ENCODE measurements at regions not wholly inside any gene's neighbourhood (a gene's known extent, or its start where the extent isn't known, plus 50 kb on each side); places are given as distances from the start of the nearest gene placed in this dataset.

DNA sequence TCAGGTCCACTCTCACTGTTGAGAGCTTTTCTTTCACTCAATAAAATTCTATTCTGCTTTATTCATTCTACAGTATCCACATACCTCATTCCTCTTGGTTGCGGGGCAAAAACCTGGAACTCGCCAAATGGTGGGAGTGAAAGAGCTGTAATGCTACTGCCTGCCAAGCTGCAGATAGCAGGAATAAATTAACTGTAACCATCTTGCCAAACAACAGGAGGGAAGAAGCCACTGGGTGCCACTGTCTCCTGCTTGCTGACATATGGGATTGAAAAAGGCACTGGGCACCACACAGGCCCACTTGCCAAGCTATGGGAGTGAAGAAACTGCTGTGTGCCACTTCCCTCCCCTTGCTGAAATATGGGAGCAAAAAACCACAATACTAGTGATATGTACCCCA, 111.9 kb upstream of the CNTN1 start:
- no peaks in the 10 kb centered on the region for H3K4me1 ChIP-seq (ENCODE audit: control extremely low read depth in 1 of 4, control insufficient read depth in 4 of 4, insufficient read depth in 4 of 4, low read length in 3 of 4)
- 67% methylated on average over 1 of the region's 2 CpGs for WGBS (ENCODE audit: insufficient coverage)
- peaks cover 0 to 15% (median 7%) of the 10 kb centered on the region in 5 experiments for H3K9me3 ChIP-seq (ENCODE audit: control extremely low read depth in 1 of 5, control insufficient read depth in 4 of 5, insufficient read depth in 2 of 5, low read depth in 1 of 5, low read length in 4 of 5)
- no peak overlapping the region for H3K27ac ChIP-seq (ENCODE audit: insufficient read depth in 1 of 2, low read depth in 1 of 2, low read length in 2 of 2, poor library complexity in 1 of 2, severe bottlenecking in 2 of 2)
- POLR2A ChIA-PET: no interaction called here
- no peaks in the 10 kb centered on the region for H3K36me3 ChIP-seq (ENCODE audit: control insufficient read depth in 4 of 4, insufficient read depth in 4 of 4, low read length in 3 of 4)
- no peaks in the 10 kb centered on the region for H3K27me3 ChIP-seq (replicated peaks in 2 of 5; ENCODE audit: control insufficient read depth in 4 of 5, insufficient read depth in 5 of 5, low read length in 4 of 5)
- no peak for DNase-seq
- H3K4me3 ChIP-seq (ENCODE audit: control insufficient read depth in 1 of 7, extremely low read depth in 1 of 7, insufficient read depth in 4 of 7, low read depth in 2 of 7, low read length in 6 of 7): no peak overlapping the region
- CTCF ChIA-PET: no interaction called here

DNA sequence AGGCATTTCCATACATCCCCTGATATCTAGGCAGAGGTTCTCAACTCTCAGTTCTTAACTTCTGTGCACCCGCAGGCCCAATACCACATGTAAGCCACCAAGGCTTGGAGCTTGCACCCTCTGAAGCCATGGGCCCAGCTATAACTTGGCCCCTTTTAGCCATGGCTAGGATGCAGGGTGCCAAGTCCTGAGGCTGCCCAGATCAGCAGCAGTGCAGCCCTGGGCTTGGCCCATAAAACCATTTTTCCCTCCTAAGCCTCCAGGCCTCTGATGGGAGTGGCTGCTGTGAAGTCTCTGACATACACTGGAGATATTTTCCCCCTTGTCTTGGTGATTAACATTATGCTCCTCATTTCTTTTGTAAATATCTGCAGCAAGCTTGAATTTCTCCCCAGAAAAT, 110.3 kb upstream of the CNTN1 start:
- H3K4me1 ChIP-seq (ENCODE audit: control extremely low read depth in 1 of 4, control insufficient read depth in 4 of 4, insufficient read depth in 4 of 4, low read length in 3 of 4): no peaks in the 10 kb centered on the region
- no peak for DNase-seq
- H3K36me3 ChIP-seq (ENCODE audit: control insufficient read depth in 4 of 4, insufficient read depth in 4 of 4, low read length in 3 of 4): no peaks in the 10 kb centered on the region
- no peaks in the 10 kb centered on the region for H3K27me3 ChIP-seq (replicated peaks in 2 of 5; ENCODE audit: control insufficient read depth in 4 of 5, insufficient read depth in 5 of 5, low read length in 4 of 5)
- H3K9me3 ChIP-seq (ENCODE audit: control extremely low read depth in 1 of 5, control insufficient read depth in 4 of 5, insufficient read depth in 2 of 5, low read depth in 1 of 5, low read length in 4 of 5): peaks cover 0 to 15% (median 7%) of the 10 kb centered on the region in 5 experiments
- no peak overlapping the region for H3K27ac ChIP-seq (ENCODE audit: insufficient read depth in 1 of 2, low read depth in 1 of 2, low read length in 2 of 2, poor library complexity in 1 of 2, severe bottlenecking in 2 of 2)
- ChIA-PET CTCF (no interaction called here), POLR2A (no interaction called here)
- 100% methylated on average over 1 of the region's 1 CpG for WGBS (ENCODE audit: insufficient coverage)
- H3K4me3 ChIP-seq (ENCODE audit: control insufficient read depth in 1 of 7, extremely low read depth in 1 of 7, insufficient read depth in 4 of 7, low read depth in 2 of 7, low read length in 6 of 7): no peak overlapping the region

DNA sequence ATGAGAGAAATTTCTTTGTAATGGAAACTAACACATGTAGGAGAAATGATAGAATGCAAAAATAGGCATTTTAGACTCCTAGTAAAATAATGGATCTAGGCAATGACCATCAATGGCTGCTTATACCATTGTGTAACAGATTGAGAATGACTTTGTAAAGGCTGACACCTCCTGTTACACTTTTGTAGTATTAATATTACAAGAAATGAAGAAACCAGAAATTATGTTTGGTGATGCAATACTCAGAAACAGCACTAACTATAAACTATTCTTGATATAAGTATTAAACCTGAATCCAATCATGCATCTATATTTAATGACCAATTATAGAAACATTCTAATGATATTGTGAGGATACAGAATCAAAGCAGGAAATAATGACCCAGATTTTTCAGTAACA, 108.5 kb upstream of the CNTN1 start:
- ChIA-PET POLR2A (no interaction called here), CTCF (no interaction called here)
- Histone ChIP-seq H3K4me1 (ENCODE audit: control extremely low read depth in 1 of 4, control insufficient read depth in 4 of 4, insufficient read depth in 4 of 4, low read length in 3 of 4) (no peaks in the 10 kb centered on the region), H3K4me3 (ENCODE audit: control insufficient read depth in 1 of 7, extremely low read depth in 1 of 7, insufficient read depth in 4 of 7, low read depth in 2 of 7, low read length in 6 of 7) (no peak overlapping the region), H3K27me3 (replicated peaks in 2 of 5; ENCODE audit: control insufficient read depth in 4 of 5, insufficient read depth in 5 of 5, low read length in 4 of 5) (no peaks in the 10 kb centered on the region), H3K9me3 (ENCODE audit: control extremely low read depth in 1 of 5, control insufficient read depth in 4 of 5, insufficient read depth in 2 of 5, low read depth in 1 of 5, low read length in 4 of 5) (peaks cover 0 to 15% (median 7%) of the 10 kb centered on the region in 5 experiments), H3K36me3 (ENCODE audit: control insufficient read depth in 4 of 4, insufficient read depth in 4 of 4, low read length in 3 of 4) (no peaks in the 10 kb centered on the region), H3K27ac (ENCODE audit: insufficient read depth in 1 of 2, low read depth in 1 of 2, low read length in 2 of 2, poor library complexity in 1 of 2, severe bottlenecking in 2 of 2) (no peak overlapping the region)
- DNase-seq: no peak

DNA sequence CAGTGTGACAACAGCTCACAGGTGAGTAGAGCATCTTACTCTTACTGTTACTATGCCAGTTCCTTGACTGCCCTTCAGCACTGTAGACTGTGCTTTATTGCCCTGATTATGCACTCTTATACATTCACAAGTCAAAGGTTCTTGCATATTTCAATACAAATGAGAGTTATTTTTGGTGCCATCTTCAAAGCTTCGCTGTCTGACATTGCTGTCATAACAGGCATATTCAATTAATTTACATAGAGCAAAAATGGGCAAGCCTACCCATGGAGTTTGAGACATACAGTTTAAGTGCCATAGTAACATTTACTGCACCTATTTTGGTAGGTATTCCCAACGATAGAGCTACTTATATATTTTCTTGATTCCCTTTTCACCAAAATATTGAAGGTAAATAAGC, 107.5 kb upstream of the CNTN1 start:
- H3K9me3 ChIP-seq (ENCODE audit: control extremely low read depth in 1 of 5, control insufficient read depth in 4 of 5, insufficient read depth in 2 of 5, low read depth in 1 of 5, low read length in 4 of 5): peaks cover 0 to 19% (median 7%) of the 10 kb centered on the region in 5 experiments
- no peak overlapping the region for H3K27ac ChIP-seq (ENCODE audit: insufficient read depth in 1 of 2, low read depth in 1 of 2, low read length in 2 of 2, poor library complexity in 1 of 2, severe bottlenecking in 2 of 2)
- CTCF ChIA-PET: no interaction called here
- no peaks in the 10 kb centered on the region for H3K4me1 ChIP-seq (ENCODE audit: control extremely low read depth in 1 of 4, control insufficient read depth in 4 of 4, insufficient read depth in 4 of 4, low read length in 3 of 4)
- DNase-seq: no peak
- POLR2A ChIA-PET: no interaction called here
- no peak overlapping the region for H3K4me3 ChIP-seq (ENCODE audit: control insufficient read depth in 1 of 7, extremely low read depth in 1 of 7, insufficient read depth in 4 of 7, low read depth in 2 of 7, low read length in 6 of 7)
- no peaks in the 10 kb centered on the region for H3K27me3 ChIP-seq (replicated peaks in 2 of 5; ENCODE audit: control insufficient read depth in 4 of 5, insufficient read depth in 5 of 5, low read length in 4 of 5)
- no CpG with 5 or more reads among the region's 2 CpGs for WGBS (ENCODE audit: insufficient coverage)
- H3K36me3 ChIP-seq (ENCODE audit: control insufficient read depth in 4 of 4, insufficient read depth in 4 of 4, low read length in 3 of 4): no peaks in the 10 kb centered on the region

DNA sequence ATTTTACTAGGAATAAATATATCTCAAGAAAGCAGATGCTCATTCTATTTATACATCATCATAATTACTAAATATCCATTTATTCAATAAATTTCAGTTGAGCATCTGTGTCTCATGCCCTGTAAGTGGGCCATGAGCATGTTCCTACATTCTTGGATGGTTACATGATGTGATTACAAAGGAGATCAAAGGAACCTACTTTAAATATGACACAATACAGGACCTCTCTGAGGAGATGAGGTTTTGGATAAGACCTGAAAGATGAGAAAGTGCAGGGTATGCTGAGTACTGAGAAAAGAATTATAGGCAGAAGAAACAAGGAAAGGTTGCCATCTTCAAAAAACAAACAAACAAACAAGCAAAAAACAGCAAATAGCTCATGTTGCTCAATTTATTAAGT, 105.4 kb upstream of the CNTN1 start:
- ChIA-PET POLR2A (no interaction called here), CTCF (no interaction called here)
- Histone ChIP-seq H3K9me3 (ENCODE audit: control extremely low read depth in 1 of 5, control insufficient read depth in 4 of 5, insufficient read depth in 2 of 5, low read depth in 1 of 5, low read length in 4 of 5) (peaks cover 0 to 11% (median 0%) of the 10 kb centered on the region in 5 experiments), H3K36me3 (ENCODE audit: control insufficient read depth in 4 of 4, insufficient read depth in 4 of 4, low read length in 3 of 4) (no peaks in the 10 kb centered on the region), H3K4me1 (ENCODE audit: control extremely low read depth in 1 of 4, control insufficient read depth in 4 of 4, insufficient read depth in 4 of 4, low read length in 3 of 4) (no peaks in the 10 kb centered on the region), H3K27me3 (replicated peaks in 2 of 5; ENCODE audit: control insufficient read depth in 4 of 5, insufficient read depth in 5 of 5, low read length in 4 of 5) (no peaks in the 10 kb centered on the region), H3K27ac (ENCODE audit: insufficient read depth in 1 of 2, low read depth in 1 of 2, low read length in 2 of 2, poor library complexity in 1 of 2, severe bottlenecking in 2 of 2) (no peak overlapping the region), H3K4me3 (ENCODE audit: control insufficient read depth in 1 of 7, extremely low read depth in 1 of 7, insufficient read depth in 4 of 7, low read depth in 2 of 7, low read length in 6 of 7) (no peak overlapping the region)
- DNase-seq: no peak

DNA sequence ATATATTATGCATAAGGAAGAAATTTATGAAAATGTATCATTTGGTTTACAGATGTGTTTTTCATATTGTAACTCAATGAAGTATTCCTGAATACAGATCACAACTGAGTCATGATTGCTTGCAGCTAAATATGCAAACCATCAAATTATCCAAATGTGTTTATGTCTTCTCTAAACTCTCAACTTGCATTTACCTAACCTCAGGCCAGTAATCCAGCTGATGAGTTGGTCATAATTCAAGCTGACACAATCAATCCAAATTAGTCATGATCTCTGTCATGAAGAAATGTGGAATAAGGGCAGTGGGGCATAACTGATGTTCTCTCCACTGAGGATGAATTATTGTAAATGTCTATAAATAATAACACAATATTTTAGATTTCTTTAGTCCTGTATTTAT, 104.8 kb upstream of the CNTN1 start:
- CTCF ChIA-PET: no interaction called here
- no peak overlapping the region for H3K4me3 ChIP-seq (ENCODE audit: control insufficient read depth in 1 of 7, extremely low read depth in 1 of 7, insufficient read depth in 4 of 7, low read depth in 2 of 7, low read length in 6 of 7)
- POLR2A ChIA-PET: no interaction called here
- no peak overlapping the region for H3K27ac ChIP-seq (ENCODE audit: insufficient read depth in 1 of 2, low read depth in 1 of 2, low read length in 2 of 2, poor library complexity in 1 of 2, severe bottlenecking in 2 of 2)
- H3K4me1 ChIP-seq (ENCODE audit: control extremely low read depth in 1 of 4, control insufficient read depth in 4 of 4, insufficient read depth in 4 of 4, low read length in 3 of 4): no peaks in the 10 kb centered on the region
- H3K9me3 ChIP-seq (ENCODE audit: control extremely low read depth in 1 of 5, control insufficient read depth in 4 of 5, insufficient read depth in 2 of 5, low read depth in 1 of 5, low read length in 4 of 5): peaks cover 0 to 10% (median 0%) of the 10 kb centered on the region in 5 experiments
- DNase-seq: no peak
- no peaks in the 10 kb centered on the region for H3K27me3 ChIP-seq (replicated peaks in 2 of 5; ENCODE audit: control insufficient read depth in 4 of 5, insufficient read depth in 5 of 5, low read length in 4 of 5)
- H3K36me3 ChIP-seq (ENCODE audit: control insufficient read depth in 4 of 4, insufficient read depth in 4 of 4, low read length in 3 of 4): no peaks in the 10 kb centered on the region

DNA sequence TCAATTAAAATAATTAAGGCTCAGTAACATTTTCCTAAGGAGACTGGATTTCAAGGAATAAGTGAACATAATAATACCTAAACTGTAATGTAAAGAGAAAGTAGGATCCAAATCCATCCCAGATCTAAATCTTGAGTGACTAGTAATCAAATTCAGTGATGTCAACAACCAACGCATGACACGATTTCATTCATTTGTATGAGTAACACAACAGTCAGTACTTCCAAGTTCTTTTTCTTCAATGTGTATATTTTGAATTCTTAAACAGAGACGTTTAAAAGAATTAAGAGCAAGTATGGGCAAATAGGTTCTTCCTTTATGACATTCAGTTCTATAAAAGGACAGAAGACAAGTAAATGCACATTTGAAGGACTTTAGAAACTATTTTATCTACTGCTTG, 104.3 kb upstream of the CNTN1 start:
- POLR2A ChIA-PET: no interaction called here
- no CpG with 5 or more reads among the region's 3 CpGs for WGBS (ENCODE audit: insufficient coverage)

DNA sequence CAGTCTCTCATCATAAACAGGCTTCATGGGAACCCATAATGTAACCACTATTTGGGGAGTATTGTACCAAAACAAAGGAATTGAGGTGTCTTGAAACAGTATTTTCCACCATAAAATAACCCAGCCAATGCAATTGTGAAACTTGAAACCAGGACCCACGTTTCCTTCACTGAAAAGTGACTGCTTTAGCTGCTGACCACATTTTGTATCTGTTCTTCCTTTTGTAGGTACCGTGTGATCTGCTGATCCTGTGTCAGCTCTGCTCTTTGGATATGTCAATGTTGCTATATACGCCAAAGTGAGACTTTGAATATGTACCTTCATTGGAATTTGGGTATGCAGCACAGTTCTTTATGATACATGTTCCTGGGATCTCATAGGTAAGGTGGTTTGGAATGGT, 95.1 kb upstream of the CNTN1 start:
- Histone ChIP-seq H3K9me3 (ENCODE audit: control extremely low read depth in 1 of 5, control insufficient read depth in 4 of 5, insufficient read depth in 2 of 5, low read depth in 1 of 5, low read length in 4 of 5) (no peaks in the 10 kb centered on the region), H3K27me3 (replicated peaks in 2 of 5; ENCODE audit: control insufficient read depth in 4 of 5, insufficient read depth in 5 of 5, low read length in 4 of 5) (no peaks in the 10 kb centered on the region), H3K36me3 (ENCODE audit: control insufficient read depth in 4 of 4, insufficient read depth in 4 of 4, low read length in 3 of 4) (no peaks in the 10 kb centered on the region), H3K4me3 (ENCODE audit: control insufficient read depth in 1 of 7, extremely low read depth in 1 of 7, insufficient read depth in 4 of 7, low read depth in 2 of 7, low read length in 6 of 7) (no peak overlapping the region), H3K27ac (ENCODE audit: insufficient read depth in 1 of 2, low read depth in 1 of 2, low read length in 2 of 2, poor library complexity in 1 of 2, severe bottlenecking in 2 of 2) (no peak overlapping the region), H3K4me1 (ENCODE audit: control extremely low read depth in 1 of 4, control insufficient read depth in 4 of 4, insufficient read depth in 4 of 4, low read length in 3 of 4) (no peaks in the 10 kb centered on the region)
- 67% methylated on average over 1 of the region's 3 CpGs for WGBS (ENCODE audit: insufficient coverage)
- ChIA-PET CTCF (no interaction called here), POLR2A (no interaction called here)
- DNase-seq: no peak

More for the DNA sequence above, 104.3 kb upstream of the CNTN1 start:
- Histone ChIP-seq H3K4me1 (ENCODE audit: control extremely low read depth in 1 of 4, control insufficient read depth in 4 of 4, insufficient read depth in 4 of 4, low read length in 3 of 4) (no peaks in the 10 kb centered on the region), H3K27me3 (replicated peaks in 2 of 5; ENCODE audit: control insufficient read depth in 4 of 5, insufficient read depth in 5 of 5, low read length in 4 of 5) (no peaks in the 10 kb centered on the region), H3K27ac (ENCODE audit: insufficient read depth in 1 of 2, low read depth in 1 of 2, low read length in 2 of 2, poor library complexity in 1 of 2, severe bottlenecking in 2 of 2) (no peak overlapping the region), H3K9me3 (ENCODE audit: control extremely low read depth in 1 of 5, control insufficient read depth in 4 of 5, insufficient read depth in 2 of 5, low read depth in 1 of 5, low read length in 4 of 5) (peaks cover 0 to 10% (median 0%) of the 10 kb centered on the region in 5 experiments), H3K4me3 (ENCODE audit: control insufficient read depth in 1 of 7, extremely low read depth in 1 of 7, insufficient read depth in 4 of 7, low read depth in 2 of 7, low read length in 6 of 7) (no peak overlapping the region), H3K36me3 (ENCODE audit: control insufficient read depth in 4 of 4, insufficient read depth in 4 of 4, low read length in 3 of 4) (no peaks in the 10 kb centered on the region)
- DNase-seq: no peak
- CTCF ChIA-PET: no interaction called here

Measured in common myeloid progenitor, CD34-positive (primary cell).